Suppressor macrophage (primary cell): ENCODE measurements at regions not wholly inside any gene's neighbourhood (a gene's known extent, or its start where the extent isn't known, plus 50 kb on each side); places are given as distances from the start of the nearest gene placed in this dataset.
"Not testable (repeated sequence)": the region's sequence is repeated elsewhere in the genome, so short reads cannot be mapped to it uniquely, and the experiment has no call there.

Experiments used
- DNase-seq, 4 experiments: peaks; one replicate each; pipeline ENCODE4 v3.0.0-alpha.2; 2020 to 2022

DNA sequence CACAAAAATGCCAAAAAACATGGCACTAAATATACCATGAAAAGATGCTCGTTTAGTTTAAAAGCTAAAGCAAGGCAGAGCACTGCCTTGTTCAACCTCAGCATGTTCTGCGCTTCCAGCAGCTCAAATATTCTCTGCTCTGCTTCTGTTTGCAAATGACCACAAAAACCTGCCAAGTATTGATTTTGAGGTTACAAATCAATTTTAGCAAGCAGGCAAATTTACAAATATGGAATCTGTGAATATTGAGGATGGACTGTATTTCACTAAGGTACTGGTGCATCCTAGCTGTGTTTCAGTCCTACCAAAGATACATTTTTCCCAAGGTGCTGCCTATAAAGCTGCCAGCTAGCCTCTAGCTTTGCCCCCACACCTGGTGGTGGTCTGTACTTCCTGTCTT, 449.9 kb downstream of the PREX1 start:
- no peak for DNase-seq

DNA sequence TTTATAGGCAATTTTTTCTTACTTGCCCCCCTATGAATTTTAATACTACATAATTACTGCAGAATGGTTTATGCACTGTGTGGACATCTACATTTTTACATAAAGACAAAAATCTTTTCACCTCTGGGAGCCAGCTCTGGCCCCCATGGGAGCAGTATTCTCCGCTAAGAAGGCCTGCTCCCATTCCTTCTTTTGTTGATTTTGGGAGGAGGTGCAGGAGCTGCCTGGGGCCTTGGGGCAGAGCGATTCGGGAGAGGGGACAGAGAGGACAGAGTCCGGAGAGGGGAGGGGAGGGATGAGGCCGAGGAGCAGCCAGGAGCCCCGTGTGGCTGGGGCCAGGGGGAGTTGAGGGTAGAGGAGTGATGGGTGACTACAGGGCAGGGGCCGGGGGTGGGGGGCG, 452.0 kb downstream of the PREX1 start:
- no peak for DNase-seq

DNA sequence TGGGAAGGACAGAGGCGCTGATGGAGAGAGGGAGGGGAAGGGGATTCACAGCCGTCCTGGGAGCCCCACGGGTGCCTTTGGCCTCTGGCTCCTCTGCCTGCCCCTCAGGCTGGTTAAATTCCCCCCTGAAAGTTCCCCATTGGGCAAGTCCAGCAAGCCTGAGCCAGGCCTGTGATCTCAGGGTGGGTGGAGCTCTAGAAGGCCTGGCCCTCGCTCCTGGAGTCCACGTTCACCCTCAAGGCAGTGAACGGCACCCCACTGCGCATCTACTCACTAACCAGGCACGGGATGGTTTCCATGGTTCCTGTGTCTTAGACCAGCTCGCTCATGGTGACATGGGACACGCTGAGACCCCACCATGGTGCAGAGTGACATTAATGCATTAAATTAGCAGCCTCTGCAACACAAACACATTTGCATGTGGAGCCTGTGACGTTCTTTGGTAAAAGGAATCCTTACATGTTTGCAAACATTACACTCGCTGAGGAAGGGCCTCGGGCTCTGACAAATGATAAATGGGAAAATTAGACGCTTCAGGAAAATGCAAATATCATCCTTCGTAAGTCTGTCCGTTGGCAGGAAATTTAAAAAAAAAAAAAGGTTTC, 452.7 kb downstream of the PREX1 start:
- DNase-seq: no peak

DNA sequence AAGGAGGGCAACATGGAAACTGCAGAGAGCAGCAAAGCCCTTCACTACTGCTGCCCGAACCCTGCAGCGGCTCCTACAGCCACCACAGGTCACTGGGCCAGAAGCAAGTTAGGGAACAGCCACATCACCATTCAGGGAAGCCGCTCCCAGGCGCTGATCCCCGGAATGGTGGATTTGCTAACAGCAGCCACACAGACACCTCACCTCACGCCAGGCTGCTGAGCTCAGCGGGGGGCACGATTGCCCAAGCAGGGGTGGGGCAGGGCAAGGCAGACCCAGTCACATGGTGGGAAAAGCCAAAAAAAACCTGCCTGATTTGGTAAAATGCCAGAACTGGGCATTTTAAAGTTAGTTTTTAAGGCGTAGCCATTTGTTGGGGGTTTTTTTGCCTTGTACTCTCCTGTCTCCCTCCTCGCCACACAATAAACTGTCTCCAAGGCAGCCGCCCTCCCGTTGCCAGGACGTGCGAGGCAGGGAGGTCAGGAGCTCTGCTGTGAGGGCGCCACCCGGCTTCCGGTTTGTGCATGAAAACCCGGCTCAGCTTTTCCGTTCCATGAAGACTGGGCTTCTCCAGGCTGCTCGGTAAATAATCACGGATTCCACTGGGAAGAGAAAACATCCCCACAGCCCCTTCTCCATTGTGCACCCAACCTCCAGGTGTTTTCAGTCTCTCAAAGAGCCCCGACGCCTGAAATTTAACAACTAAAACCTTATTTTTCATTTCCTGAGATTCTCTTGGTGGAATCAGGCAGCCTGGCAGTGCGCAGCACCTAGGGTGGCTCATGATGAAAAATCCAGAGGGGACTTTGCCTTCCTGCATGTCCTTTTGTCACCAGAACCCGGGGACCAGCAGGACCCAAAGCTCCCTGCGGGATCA, 453.5 kb downstream of the PREX1 start:
- peak in 2 of 4 experiments; percentile 14 to 23 for DNase-seq

DNA sequence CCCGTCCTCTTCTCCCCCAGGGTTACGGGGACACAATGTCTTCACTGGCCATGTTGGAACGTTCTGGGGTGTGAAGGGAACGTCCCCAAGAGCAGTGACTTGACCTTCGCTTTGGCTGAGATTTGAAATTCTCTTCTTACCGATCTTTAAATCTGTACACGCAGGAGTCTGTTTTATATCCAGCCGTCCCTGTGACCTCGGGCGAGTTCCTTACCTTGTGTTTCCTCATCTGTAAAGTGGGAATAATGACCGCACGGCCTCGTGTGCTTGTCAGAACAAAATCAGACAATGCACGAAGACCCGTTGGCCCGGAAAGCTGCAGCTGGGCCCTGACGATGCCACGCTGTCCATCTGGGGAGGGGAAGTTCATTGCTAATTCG, 454.3 kb downstream of the PREX1 start:
- DNase-seq: no peak

DNA sequence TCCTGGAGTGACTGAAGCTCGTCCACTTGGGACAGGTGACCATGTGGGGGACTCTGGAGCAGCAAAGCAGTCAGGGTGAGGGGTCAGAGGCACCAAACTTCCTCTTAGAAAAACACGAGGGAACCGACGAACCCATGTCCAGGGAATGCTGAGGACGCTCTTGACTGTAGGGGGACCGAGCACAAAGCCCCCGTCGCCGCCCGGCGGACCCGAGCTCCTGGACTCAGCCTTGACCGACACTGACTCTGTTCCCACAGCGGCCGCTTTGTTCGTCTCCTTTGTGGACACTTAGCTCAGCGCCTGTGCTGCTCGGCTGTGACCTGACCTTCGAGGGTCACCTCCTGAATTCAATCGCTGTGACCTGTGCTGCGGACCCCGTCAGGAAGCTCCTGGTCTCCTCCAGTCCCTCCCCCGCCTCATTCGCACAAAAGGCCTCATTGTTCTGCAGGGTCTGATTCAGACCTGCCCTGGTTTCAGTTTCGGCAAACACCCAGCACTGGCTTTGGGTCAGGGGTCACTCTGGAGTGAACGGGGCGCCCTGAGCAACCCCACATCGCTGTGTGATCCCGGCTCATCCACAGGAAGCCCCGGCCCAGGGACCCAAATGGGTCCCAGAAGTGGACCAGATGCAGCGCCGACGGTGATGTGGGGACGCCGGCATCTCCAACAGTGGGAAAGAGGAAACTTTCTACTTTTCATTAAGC, 454.8 kb downstream of the PREX1 start:
- not testable (repeated sequence) for DNase-seq

DNA sequence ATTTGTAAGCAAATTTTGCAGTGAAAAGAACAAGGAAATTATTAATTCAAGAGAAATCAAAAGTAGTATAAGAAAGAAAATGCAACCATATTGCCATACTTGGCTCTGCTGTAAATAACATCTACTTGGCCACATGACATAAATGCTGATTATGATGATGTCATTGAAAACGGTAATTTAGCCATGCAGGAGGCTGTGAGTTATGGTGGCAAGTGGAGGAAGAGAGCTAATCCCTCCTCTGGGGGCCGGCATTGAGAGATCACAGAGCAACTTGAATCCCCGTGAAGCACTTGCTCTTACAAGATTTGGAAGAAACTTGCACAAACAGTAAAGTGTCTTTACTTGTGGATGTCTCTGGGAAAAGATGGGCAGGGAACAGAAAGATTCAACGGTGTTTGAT, 456.6 kb downstream of the PREX1 start:
- DNase-seq: no peak

DNA sequence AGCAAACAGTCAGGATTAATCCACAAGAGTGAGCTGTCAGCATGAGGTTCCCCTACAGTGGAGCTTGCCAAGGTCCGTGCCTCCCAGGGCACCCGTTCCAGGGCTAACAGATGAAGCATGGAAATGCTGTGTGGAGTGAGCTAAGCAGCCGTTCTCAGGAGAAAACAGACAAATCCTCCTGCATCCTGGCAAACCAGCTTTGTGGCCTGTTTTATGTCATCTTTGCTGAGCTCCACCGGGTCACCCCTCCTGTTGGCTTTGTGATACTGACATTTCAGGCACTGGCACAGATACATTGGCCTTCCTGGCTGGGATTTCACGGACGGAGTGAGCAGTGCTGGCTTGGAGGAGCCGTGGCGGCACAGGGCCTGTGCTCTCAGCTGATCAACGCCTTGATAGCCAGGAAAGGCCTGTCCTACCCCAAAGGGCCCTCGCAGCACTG, 459.2 kb downstream of the PREX1 start:
- DNase-seq: not testable (repeated sequence)

DNA sequence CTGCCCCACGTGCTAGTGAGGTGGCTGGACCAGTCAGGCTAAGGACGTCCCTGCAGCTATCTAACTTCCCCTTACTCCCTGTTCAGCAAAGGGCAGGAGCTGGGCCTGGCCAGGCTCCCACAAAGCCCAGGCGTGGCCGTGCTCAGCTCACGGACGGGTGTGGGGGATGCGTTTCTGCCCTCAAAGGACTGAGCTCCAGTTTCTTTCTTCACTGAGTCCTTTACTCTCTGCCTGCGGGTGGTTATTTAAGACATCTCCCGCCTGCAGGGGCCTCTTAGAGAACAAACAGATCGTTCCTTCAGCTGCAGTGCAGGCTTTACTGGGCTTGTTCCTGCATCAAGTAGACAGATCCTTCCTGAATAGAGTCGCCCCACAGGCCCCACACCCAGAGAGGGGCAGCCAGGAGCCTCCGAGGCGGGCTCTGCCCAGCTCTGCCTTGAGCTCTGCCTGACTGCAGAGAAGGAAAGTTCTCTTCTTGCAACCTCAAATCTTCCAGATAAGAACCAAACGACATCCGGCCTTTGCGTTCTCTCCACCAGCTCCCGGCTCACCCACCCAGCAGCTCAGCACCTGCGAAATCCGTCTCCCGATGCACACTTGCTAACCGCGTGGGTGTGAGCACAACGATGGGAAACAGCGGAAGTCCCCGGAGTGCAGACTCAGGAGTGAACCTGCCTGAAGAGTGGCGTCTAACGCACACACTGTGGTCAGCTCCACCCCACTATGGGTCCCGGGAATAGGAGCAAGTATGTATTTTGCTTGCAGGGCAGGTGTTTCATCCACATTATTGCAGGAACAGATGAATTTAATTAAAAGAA, 460.0 kb downstream of the PREX1 start:
- peak in 3 of 4 experiments; percentile 3 to 29 (median 17) for DNase-seq

DNA sequence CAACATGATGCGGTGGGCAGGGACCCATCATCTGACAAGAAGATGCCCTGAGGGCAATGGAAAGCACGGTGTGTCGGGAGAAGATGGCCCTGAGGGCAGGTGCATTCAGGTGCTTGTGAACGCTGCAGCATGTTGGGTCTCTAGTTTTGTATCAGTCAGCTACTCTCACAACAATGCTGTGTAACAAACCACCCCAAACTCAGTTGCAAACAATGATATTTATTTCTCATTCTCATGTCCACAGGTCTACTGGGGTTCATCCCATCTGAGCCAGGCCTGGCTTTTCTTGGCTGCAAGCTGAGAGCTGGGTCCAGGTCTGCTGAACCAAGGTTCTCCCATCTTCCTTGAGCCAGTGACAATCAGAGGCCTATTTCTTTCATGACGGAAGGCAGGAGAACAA, 461.6 kb downstream of the PREX1 start:
- DNase-seq: no peak

DNA sequence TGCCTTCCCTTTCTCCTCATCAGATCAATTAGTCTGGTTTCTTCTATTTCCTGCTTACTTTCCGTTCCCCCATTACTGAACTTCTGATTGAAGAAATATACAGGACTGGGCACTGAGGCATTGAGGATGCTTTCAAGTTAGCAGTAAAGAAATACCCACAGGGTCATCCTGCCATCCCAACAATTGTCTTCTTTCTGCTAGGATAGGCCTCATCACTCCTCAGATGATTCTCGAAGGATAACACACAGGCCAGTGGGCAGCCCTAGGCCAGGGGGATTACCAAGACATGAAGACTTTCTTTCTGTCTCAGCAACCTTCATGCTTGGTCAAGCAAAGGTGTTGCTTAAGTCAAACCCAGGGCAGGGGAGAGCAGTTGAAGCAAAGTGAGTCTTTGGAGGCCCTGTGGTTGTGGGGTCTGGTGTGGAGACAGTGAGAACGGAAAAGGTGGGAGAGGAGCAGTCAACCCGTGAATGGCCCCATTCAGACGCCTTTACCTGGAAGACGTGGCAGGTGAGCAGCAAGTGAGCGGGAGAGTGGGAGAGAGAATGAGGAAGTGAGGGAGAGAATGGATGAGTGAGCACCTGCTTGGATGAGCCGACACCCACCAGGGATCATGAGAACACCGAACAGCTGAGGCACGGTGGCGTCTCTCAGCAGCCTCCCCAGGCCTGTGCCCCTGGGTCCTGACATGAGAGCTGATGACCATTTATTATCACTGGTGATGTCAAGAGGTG, 462.9 kb downstream of the PREX1 start:
- no peak for DNase-seq

DNA sequence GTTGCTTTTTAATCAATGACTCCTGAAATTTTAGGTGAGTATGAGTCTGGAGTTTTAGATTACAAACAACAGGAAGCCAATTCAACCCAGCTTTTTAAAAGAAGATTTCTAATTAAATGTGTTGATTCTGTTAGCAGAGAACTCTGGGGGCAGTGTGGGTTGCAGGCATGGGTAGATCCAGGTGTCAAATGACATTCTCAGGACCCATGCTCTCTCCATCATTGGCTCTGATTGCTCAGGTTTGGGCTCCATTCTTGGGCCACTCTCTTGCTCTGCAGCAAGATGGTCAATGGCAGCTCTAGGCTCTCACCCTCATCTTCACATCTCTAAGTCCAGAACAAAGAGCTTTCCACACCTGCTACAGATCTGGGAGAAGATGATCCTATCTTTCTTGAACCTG, 463.7 kb downstream of the PREX1 start:
- DNase-seq: no peak

DNA sequence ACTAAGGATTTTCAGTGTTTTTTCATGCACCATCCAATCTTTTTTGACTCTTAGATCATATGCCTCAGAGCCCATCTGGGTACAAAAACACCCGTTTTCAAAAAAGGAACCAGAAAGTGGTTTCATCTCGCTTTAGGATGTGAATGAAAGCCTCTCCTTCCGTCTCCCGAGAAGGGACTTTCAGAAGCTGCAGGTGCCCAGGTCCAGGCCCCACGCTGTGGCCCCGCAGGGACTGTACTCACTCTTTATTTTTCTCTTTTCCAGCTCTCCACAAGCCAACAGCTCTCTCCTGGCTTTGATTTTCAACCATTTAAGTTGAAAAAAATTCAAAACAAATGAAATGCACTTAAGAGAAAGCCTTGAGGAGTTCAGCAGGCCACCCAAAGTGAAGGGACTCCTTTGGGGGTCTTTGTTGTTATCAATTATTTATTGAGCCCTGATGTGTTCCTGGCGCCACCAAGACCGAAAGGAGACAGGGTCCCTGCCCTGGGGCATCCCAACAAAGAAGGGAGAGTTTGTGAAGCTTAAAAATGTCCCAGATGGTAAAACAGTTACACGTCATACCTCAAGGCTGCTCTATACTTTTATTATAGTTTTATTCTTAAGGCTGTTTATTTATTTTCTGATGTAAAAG, 467.3 kb downstream of the PREX1 start:
- DNase-seq: no peak

DNA sequence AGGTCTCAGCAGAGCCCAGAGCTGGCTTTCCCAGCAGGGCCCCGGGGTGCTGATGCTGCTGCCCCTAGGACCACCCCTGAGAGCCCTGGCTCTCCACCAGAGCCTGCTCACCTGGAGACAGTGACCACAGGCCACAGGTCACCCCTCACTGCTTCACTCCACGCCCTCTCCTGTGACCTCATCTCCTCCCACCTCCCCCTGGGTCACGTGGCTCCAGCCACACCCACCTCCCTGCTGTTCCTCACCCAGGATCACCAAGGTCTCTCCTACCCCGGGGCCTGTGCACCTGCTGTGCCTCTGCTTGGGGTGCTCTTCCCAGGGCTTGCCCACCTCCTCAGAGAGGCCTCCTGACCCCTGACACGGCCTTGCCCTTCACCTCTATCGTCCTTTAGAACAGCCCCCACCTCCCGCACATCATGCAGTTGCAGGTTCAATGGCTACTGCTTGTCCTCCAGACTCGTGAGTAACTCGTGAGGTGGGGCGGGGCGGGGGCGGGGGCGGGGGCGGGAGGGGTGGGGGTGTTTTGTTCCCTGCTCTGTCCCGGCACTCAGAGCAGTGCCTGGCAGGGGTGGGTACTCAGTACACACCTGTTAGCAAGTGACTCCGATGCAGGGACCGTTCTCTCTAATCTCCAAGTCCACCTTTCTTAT, 468.0 kb downstream of the PREX1 start:
- peak in 1 of 4 experiments; percentile 22 for DNase-seq

DNA sequence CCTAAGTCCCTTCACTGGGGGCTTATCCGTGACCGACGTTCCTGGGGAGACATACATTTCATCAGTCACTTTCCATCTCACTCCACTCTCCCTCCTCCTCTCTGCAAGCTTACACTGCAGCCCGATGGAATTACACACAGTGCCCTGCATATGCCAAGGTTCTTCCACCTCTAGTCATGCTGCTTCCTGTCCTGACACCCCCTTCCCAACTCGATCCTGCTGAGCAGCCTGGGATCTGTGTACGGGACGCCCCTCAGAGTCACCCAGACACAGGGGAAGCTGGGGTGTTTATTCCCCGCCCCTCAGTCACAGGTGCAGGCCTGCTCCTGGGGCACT, 468.8 kb downstream of the PREX1 start:
- not testable (repeated sequence) for DNase-seq

DNA sequence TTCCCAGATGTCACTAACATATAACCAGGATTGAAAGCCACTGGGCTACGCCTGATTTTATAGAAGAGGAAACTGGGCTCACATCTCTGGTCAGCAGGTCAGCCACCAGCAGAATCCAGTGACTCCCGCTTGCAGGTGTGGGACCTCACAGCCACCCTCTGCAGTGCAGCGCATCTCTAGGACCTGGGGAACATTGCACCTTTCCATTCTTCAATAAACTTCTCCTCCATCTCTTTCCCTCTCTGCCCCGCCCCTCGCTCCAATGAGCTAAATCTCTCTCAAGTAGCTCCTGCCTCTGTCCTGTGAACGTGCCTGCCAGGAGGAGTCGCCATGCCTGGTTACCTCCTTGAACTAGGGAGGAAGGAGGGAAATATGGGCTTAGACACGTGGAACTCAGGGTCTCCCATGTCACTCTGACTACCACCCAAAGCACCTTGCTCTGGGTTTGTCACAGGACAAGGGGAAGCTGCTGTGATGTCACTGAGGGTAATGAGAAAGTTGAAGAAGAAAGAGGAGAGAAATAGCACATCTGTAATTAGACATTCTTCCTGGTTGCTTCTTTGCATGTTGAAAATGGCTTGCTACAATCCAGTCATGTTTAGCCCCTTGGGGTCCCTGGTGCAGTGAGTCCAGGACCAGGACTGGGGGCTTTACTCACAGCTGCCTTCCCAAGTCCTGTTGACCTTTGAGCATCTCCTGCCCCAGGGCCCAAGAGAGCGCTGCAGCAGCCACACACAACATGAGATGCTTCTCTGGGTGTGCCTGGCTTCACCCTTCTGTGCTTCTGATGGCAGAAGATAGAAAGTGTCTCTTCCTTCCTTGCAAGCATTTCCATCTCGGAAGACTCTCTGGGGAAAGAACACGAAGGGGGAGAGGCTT, 469.4 kb downstream of the PREX1 start:
- DNase-seq: no peak

DNA sequence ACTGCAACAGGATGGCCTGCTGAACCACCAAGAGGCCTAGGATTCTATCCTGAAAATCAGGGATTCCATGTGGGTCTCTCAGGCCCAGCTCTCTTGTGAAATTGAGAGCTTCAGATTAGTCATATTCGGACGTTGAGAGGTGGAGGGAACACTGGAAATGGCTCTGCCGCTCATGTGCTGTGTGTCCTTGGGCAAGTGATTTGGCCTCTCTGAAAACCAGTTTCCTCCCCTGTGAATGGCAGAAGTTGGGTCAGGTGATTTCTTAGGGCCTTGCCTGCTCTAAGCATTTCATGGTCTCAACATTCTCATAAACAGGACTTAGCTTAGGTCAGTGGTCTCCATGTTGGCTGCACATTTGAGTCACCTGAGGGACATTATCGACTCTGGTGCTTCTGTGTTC, 470.1 kb downstream of the PREX1 start:
- no peak for DNase-seq

DNA sequence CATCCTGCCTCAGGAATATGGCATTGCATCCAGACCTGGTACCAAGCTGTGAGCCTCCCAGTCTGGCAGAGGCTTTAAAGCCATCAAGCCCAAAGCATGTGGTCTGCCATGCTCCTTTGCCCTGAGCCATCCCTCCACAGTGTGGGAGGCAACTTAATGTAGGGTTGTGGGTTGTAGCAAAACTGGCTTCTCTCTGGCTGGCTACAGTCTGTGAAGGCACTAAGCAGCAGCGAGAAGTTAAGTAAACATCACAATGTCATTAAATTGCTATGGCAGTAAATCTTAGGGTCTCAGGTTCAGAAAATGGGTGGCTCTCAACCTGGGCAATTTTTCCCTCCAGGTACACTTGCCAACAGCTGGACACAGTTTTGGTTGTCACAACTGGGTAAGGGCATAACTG, 472.9 kb downstream of the PREX1 start:
- DNase-seq: no peak

DNA sequence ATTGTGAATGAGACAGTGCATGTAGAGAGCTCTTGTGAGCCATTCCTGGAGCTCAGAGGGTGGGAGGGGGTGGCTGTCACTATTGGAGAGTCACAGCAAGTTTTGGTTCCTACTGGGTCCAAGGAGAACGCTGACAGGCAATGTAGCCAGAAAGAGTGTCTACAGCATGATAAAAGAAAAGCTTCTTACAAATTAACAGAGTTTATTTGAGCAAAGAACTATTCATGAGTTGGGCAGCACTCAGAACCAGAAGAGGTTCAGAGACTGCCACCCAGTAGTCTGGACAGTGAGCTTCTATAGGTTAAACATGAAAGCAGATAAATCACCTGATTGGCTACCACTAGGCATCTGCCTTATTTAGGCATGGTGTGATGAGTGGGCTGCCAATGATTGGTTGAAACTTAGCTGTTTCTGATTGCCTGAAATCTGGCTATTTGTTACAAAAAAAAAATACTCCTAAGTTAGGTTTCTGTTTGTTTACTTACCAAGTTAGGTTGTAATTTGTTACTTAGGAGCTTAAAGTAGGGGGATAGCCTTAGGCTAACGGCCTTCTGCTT, 473.4 kb downstream of the PREX1 start:
- DNase-seq: no peak

DNA sequence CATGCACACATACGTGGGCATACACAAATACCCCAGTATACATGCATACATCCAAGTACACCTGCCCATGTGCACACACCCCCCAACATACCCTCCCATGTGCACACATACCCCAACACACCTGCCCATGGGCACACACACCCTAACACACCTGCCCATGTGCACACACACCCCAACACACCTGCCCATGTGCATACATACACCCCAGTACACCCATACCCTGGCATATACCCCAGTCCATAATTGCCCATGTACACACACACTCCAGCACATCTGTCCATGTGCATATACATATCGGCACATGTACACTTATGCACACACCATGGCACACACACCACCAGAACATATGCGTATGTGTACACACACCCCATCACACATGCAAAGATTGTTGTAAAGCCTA, 475.2 kb downstream of the PREX1 start:
- DNase-seq: no peak
